ENCODE measurements at regions not wholly inside any gene's neighbourhood (a gene's known extent, or its start where the extent isn't known, plus 50 kb on each side); places are given as distances from the start of the nearest gene placed in this dataset.

DNA sequence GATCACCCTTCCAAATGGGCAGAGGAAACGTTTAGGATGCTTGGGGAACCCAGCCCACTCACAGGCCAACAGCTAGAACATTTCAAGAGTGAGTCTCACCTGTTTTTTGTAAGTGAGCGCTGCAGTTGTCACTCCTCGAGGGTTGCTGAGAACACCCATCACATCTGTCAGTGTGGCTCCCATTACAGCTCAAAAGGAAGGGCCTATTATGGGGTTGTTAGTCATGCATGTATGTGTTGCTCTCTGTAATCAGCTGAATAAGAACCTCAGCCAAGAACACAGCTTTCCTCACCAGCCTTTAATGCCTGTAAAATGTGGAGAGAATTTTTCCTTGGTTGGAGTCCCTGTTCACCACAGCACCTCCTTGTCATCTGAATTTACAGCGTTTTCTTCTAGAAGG lies 196.3 kb upstream of the KLF4 start:
- TF ChIP-seq, protein P1, sequence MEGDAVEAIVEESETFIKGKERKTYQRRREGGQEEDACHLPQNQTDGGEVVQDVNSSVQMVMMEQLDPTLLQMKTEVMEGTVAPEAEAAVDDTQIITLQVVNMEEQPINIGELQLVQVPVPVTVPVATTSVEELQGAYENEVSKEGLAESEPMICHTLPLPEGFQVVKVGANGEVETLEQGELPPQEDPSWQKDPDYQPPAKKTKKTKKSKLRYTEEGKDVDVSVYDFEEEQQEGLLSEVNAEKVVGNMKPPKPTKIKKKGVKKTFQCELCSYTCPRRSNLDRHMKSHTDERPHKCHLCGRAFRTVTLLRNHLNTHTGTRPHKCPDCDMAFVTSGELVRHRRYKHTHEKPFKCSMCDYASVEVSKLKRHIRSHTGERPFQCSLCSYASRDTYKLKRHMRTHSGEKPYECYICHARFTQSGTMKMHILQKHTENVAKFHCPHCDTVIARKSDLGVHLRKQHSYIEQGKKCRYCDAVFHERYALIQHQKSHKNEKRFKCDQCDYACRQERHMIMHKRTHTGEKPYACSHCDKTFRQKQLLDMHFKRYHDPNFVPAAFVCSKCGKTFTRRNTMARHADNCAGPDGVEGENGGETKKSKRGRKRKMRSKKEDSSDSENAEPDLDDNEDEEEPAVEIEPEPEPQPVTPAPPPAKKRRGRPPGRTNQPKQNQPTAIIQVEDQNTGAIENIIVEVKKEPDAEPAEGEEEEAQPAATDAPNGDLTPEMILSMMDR (IDR thresholded peaks at IDR 0.05) = no peak
- DNase-seq (ENCODE audit: low spot score) (no peak), ATAC-seq (ENCODE audit: low FRiP score) (peak; percentile 89)

GRCh38 chr9:107685376-107685775 lies 195.8 kb upstream of the KLF4 start:
- TF ChIP-seq, protein P1 (IDR thresholded peaks at IDR 0.05) = no peak
- no peak for DNase-seq (ENCODE audit: low spot score)
- ATAC-seq (ENCODE audit: low FRiP score) = no peak

GRCh38 chr9:107684224-107684623 lies 194.7 kb upstream of the KLF4 start:
- TF ChIP-seq, protein P1 (IDR thresholded peaks at IDR 0.05) = no peak
- DNase-seq (ENCODE audit: low spot score) (no peak), ATAC-seq (ENCODE audit: low FRiP score) (no peak)

- DNase-seq (ENCODE audit: low spot score) (no peak), ATAC-seq (ENCODE audit: low FRiP score) (no peak)
- TF ChIP-seq, protein P1 (IDR thresholded peaks at IDR 0.05) = no peak
Observed at GRCh38 chr9:107683566-107683965, 194.0 kb upstream of the KLF4 start.

- DNase-seq (ENCODE audit: low spot score) (no peak), ATAC-seq (ENCODE audit: low FRiP score) (no peak)
- TF ChIP-seq, protein P1 (IDR thresholded peaks at IDR 0.05) = no peak
Observed at GRCh38 chr9:107681988-107682387, 192.4 kb upstream of the KLF4 start.

- no peak for ATAC-seq (ENCODE audit: low FRiP score)
- TF ChIP-seq, protein P1 (IDR thresholded peaks at IDR 0.05) = no peak
- no peak for DNase-seq (ENCODE audit: low spot score)
Observed at GRCh38 chr9:107675351-107676259, 186.0 kb upstream of the KLF4 start.

- no peak for ATAC-seq (ENCODE audit: low FRiP score)
- TF ChIP-seq, protein P1 (IDR thresholded peaks at IDR 0.05) = no peak
Observed at GRCh38 chr9:107674721-107675277, 185.2 kb upstream of the KLF4 start.

More at GRCh38 chr9:107674721-107675277, 185.2 kb upstream of the KLF4 start:
- no peak for DNase-seq (ENCODE audit: low spot score)
